Neural cell (in vitro differentiated cells): ENCODE measurements at regions not wholly inside any gene's neighbourhood (a gene's known extent, or its start where the extent isn't known, plus 50 kb on each side); places are given as distances from the start of the nearest gene placed in this dataset.

Source experiments
- H2AFZ ChIP-seq: fragments of 200-600, 300-800 bp; sonication (generic), shearing (Covaris generic); 2 replicates; pipeline ENCODE4 v1.6.0; 2014; ENCODE audit warnings: low read depth, mild to moderate bottlenecking, antibody characterized with exemption, low read length, moderate library complexity
- H3F3A ChIP-seq: fragments of 200-600 bp; shearing (Covaris generic); 2 replicates; pipeline ENCODE4 v1.6.1; 2016; ENCODE audit warnings: mild to moderate bottlenecking, moderate library complexity, mixed read lengths, antibody characterized with exemption, low read length; ENCODE audit not compliant: insufficient read depth, poor library complexity, severe bottlenecking
- H3K27ac ChIP-seq: fragments of 200-600, 300-800 bp; sonication (generic), shearing (Covaris generic); 2 replicates; pipeline ENCODE4 v1.5.1; 2014; ENCODE audit warnings: mild to moderate bottlenecking, low read length, moderate library complexity
- H3K27me3 ChIP-seq: fragments of 300-800, 200-600 bp; sonication (generic), shearing (Covaris generic); 2 replicates; pipeline ENCODE4 v1.6.0; 2014; ENCODE audit warnings: mild to moderate bottlenecking, low read depth, low read length, moderate library complexity; ENCODE audit not compliant: insufficient read depth
- H3K36me3 ChIP-seq: fragments of 300-800, 200-600 bp; sonication (generic), shearing (Covaris generic); 2 replicates; pipeline ENCODE4 v1.5.1; 2014; ENCODE audit warnings: mild to moderate bottlenecking, antibody characterized with exemption, low read length, moderate library complexity; ENCODE audit not compliant: insufficient read depth
- H3K4me2 ChIP-seq: fragments of 300-800, 200-600 bp; sonication (generic), shearing (Covaris generic); 2 replicates; pipeline ENCODE4 v1.6.0; 2014; ENCODE audit warnings: mild to moderate bottlenecking, low read length
- H3K4me3 ChIP-seq: fragments of 300-800, 200-600 bp; sonication (generic), shearing (Covaris generic); 2 replicates; pipeline ENCODE4 v1.5.1; 2014; ENCODE audit warnings: mild to moderate bottlenecking, low read length, moderate library complexity
- H3K79me2 ChIP-seq: fragments of 200-600 bp; shearing (Covaris generic); replicated peaks from 2 replicates; pipeline ENCODE4 v1.6.0; 2014; ENCODE audit warnings: mild to moderate bottlenecking, low read length, moderate library complexity; ENCODE audit not compliant: insufficient read depth
- H3K9ac ChIP-seq: fragments of 300-800, 200-600 bp; sonication (generic), shearing (Covaris generic); 2 replicates; pipeline ENCODE4 v1.6.1; 2016; ENCODE audit warnings: mild to moderate bottlenecking, low read length, mixed read lengths
- H3K9me2 ChIP-seq: fragments of 200-600 bp; shearing (Covaris generic); 2 replicates; pipeline ENCODE4 v1.6.1; 2016; ENCODE audit warnings: mild to moderate bottlenecking, low read length, mixed read lengths; ENCODE audit not compliant: insufficient read depth
- H3K9me3 ChIP-seq: fragments of 200-600, 300-800 bp; sonication (generic), shearing (Covaris generic); 2 replicates; pipeline ENCODE4 v1.6.1; 2016; ENCODE audit warnings: mild to moderate bottlenecking, mixed run types, low read length, moderate library complexity, mixed read lengths
- H4K20me1 ChIP-seq: fragments of 200-600 bp; shearing (Covaris generic); 2 replicates; pipeline ENCODE4 v1.6.1; 2016; ENCODE audit warnings: mild to moderate bottlenecking, mixed run types; ENCODE audit not compliant: insufficient read depth
- CTCF ChIP-seq: fragments of 450-650 bp; IDR thresholded peaks from 2 replicates; pipeline ENCODE4 v1.5.1; 2014; ENCODE audit warnings: antibody characterized with exemption, mild to moderate bottlenecking, moderate library complexity; ENCODE audit not compliant: poor library complexity, severe bottlenecking
- EP300 ChIP-seq: fragments of 450-650 bp; conservative IDR thresholded peaks from 2 replicates; pipeline ENCODE4 v1.6.1; 2014; ENCODE audit warnings: antibody characterized with exemption, mild to moderate bottlenecking, moderate library complexity; ENCODE audit not compliant: poor library complexity, severe bottlenecking
- EZH2 ChIP-seq: fragments of 200-600, 300-800 bp; shearing (Covaris generic), sonication (generic); IDR thresholded peaks from 2 replicates; pipeline ENCODE4 v1.6.1; 2014; ENCODE audit warnings: antibody characterized with exemption, low read length, borderline replicate concordance, mild to moderate bottlenecking; ENCODE audit not compliant: insufficient read depth, poor library complexity, severe bottlenecking
- MXI1 ChIP-seq: fragments of 450-650 bp; conservative IDR thresholded peaks from 2 replicates; pipeline ENCODE4 v1.6.1; 2014; ENCODE audit warnings: antibody characterized with exemption, mild to moderate bottlenecking; ENCODE audit not compliant: poor library complexity, severe bottlenecking
- POLR2AphosphoS5 ChIP-seq: IDR thresholded peaks from 2 replicates; pipeline ENCODE4 v1.6.1; 2012
- RAD21 ChIP-seq: fragments of 450-650 bp; conservative IDR thresholded peaks from 2 replicates; pipeline ENCODE4 v1.6.1; 2014; ENCODE audit warnings: antibody characterized with exemption, mild to moderate bottlenecking, moderate library complexity
- REST ChIP-seq: IDR thresholded peaks from 2 replicates; pipeline ENCODE4 v1.6.1; 2012; ENCODE audit warnings: borderline replicate concordance
- SMC3 ChIP-seq: fragments of 450-650 bp; conservative IDR thresholded peaks from 2 replicates; pipeline ENCODE4 v1.6.1; 2014; ENCODE audit warnings: antibody characterized with exemption, mild to moderate bottlenecking, moderate library complexity; ENCODE audit not compliant: poor library complexity
- TAF1 ChIP-seq: IDR thresholded peaks from 2 replicates; pipeline ENCODE4 v1.6.1; 2012; ENCODE audit warnings: low read depth

GRCh38 chrX:20479048-20479447 lies 212.3 kb upstream of the RPS6KA3 start:
- no peaks in the 10 kb centered on the region for H3K27me3 ChIP-seq
- no peaks in the 10 kb centered on the region for H3K36me3 ChIP-seq
- H3K9me2 ChIP-seq = no peaks in the 10 kb centered on the region
- H3K9ac ChIP-seq = no peak overlapping the region
- H3K79me2 ChIP-seq = no peaks in the 10 kb centered on the region
- no peaks in the 10 kb centered on the region for H3F3A ChIP-seq
- H4K20me1 ChIP-seq = no peaks in the 10 kb centered on the region
- no peak overlapping the region for H3K27ac ChIP-seq
- H3K9me3 ChIP-seq = no peaks in the 10 kb centered on the region
- H3K4me3 ChIP-seq = no peak overlapping the region
- H2AFZ ChIP-seq = no peak overlapping the region
- TF ChIP-seq SMC3 (no peak), TAF1 (no peak), POLR2AphosphoS5 (no peak), RAD21 (no peak), EP300 (no peak), MXI1 (no peak), EZH2 (no peak), REST (no peak), CTCF (no peak)
- H3K4me2 ChIP-seq = no peak overlapping the region

GRCh38 chrX:20477836-20478524 lies 211.3 kb upstream of the RPS6KA3 start:
- H3F3A ChIP-seq = no peaks in the 10 kb centered on the region
- no peaks in the 10 kb centered on the region for H3K79me2 ChIP-seq
- H3K9me3 ChIP-seq = no peaks in the 10 kb centered on the region
- no peaks in the 10 kb centered on the region for H3K27me3 ChIP-seq
- no peaks in the 10 kb centered on the region for H4K20me1 ChIP-seq
- no peaks in the 10 kb centered on the region for H3K36me3 ChIP-seq
- H3K9ac ChIP-seq = no peak overlapping the region
- H3K4me3 ChIP-seq = no peak overlapping the region
- no peak overlapping the region for H3K27ac ChIP-seq
- H2AFZ ChIP-seq = no peak overlapping the region
- no peak overlapping the region for H3K4me2 ChIP-seq
- no peaks in the 10 kb centered on the region for H3K9me2 ChIP-seq
- TF ChIP-seq MXI1 (no peak), CTCF (no peak), SMC3 (no peak), EZH2 (no peak), RAD21 (no peak), POLR2AphosphoS5 (no peak), TAF1 (no peak), REST (no peak), EP300 (no peak)
